ENCODE measurements at regions not wholly inside any gene's neighbourhood (a gene's known extent, or its start where the extent isn't known, plus 50 kb on each side); places are given as distances from the start of the nearest gene placed in this dataset.

GRCh38 chr1:188237573-188238348, 1409.0 kb downstream of the PLA2G4A start:
- DNase-seq = no peak

DNA sequence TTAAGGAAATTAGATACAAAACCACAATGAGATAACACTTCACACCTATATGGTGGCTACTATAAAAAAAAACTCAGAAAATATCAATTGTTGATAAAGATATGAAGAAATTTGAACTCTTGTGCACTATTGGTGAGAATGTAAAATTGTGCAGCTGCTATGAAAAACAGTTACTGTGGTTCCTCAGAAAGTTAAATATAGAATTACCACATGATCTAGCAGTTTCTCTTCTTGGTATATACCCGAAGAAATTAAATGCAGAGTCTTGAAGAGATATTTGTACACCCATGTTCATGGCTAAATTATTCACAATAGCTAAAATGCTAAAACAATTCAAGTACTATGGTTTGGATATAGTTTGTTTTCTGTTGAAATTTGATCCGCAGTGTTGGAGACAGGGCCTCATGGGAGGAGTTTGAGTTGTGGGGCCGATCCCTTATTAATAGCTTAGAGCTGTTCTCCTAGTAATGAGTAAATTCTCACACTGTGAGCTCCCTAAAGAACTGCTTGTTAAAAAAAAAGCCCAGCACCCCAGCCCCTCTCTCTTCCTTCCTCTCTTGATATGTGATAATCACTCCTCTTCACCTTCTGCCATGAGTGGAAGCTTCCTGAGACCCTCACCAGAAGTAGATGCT, 1412.1 kb downstream of the PLA2G4A start:
- DNase-seq = no peak

- DNase-seq = no peak
Measured at GRCh38 chr1:188241629-188242028, 1412.9 kb downstream of the PLA2G4A start.

DNA sequence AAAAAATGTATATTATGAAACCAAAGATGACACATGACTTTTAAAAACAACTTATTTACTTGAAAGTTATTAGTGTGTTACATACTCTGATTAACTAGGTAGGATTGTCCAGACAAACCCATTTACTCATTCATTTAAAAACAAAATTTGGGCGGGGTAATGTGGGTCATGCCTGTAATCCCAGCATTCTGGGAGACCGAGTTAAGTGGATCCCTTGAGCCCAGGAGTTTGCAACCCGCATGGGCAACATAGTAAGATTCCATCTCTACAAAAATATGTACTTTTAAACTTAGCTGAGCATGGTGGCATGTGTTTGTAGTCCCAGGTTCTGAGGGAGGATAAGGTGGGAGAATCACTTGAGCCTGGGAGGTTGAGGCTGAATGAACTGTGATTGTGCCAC, 1414.7 kb downstream of the PLA2G4A start:
- no peak for DNase-seq

DNA sequence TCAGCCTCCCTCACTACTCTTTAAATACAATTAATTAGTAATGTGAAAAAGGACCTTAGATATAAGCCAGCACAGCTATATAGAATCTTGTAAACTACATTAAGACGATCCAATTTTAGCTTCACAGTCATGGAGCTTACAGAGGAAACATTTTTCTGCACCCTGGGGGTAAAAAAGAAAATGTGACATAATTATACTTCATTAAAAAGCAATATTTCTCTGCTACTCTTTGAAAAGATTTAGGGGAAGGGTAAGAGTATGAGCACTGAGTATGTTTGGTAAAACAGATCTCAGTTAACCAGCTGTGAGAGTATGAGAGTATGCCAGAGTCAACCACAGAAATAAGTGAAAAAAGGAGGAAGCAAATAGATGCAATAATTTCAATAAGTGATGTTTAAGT, 1415.9 kb downstream of the PLA2G4A start:
- no peak for DNase-seq

- no peak for DNase-seq
Measured at GRCh38 chr1:188247255-188247654, 1418.5 kb downstream of the PLA2G4A start.

DNA sequence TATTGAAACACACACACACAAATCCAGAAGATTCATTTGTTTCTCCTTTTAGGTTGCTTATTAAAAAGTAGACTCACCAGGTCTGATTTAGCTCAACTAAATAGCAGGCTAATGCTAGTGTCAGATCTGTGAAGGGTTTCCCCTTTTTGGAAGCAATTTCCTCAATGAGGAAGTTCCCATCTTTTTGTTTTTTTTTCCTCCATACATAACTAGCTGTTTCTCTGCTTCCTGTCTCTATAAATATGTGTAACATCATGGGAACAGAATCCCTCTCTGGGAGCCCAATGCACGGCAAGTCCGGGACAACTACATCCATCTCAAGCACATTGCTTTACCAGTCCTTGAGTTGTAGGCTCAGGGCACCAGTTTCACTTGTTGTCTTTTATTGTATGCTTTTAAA, 1421.1 kb downstream of the PLA2G4A start:
- no peak for DNase-seq

GRCh38 chr1:188251036-188251435, 1422.3 kb downstream of the PLA2G4A start:
- no peak for DNase-seq

GRCh38 chr1:188261849-188262248, 1433.1 kb downstream of the PLA2G4A start:
- DNase-seq = no peak

GRCh38 chr1:188269956-188270355, 1441.2 kb downstream of the PLA2G4A start:
- no peak for DNase-seq

- no peak for DNase-seq
Measured at GRCh38 chr1:188270497-188270896, 1441.7 kb downstream of the PLA2G4A start.

DNA sequence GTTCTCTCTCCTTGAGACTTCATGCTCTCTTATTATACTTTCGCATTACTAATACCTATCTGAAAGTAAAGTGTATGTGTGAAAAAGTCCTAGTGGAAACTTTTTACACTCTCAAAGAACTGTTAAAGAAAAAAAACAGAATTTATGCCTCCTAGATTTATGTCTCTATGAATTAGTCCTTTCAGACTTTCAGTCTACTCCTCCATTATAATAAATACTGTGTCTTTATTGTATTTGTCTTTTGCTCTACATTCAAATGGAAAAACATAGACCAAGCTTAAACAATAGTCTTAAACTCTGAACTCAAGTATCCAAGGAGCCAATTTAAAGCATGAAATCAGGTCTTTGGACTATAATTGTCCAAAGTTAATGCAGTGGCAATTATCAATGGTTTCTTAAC, 1449.0 kb downstream of the PLA2G4A start:
- no peak for DNase-seq

DNA sequence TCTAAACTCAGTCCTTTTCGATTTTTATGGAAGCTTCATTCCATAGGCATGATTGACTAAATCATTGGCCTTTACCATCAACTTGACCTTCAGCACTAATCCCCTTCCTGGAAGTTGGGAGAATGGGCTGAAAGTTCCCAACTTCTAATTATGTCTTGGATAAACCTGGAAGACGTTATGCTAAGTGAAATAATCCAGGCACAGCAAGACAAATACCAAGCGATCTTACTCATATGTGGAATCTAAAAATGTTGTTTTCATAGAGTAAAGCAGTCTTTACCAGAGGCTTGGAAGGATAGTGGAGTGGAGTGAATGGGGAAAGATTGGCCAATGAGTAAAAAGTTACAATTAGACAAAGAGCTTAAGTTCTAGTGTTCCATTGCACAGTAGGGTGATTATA, 1453.2 kb downstream of the PLA2G4A start:
- DNase-seq = no peak

GRCh38 chr1:188295157-188295556, 1466.4 kb downstream of the PLA2G4A start:
- DNase-seq = no peak

- no peak for DNase-seq
Measured at GRCh38 chr1:188302746-188303145, 1474.0 kb downstream of the PLA2G4A start.

GRCh38 chr1:188314557-188315137, 1485.9 kb downstream of the PLA2G4A start:
- DNase-seq = no peak

- no peak for DNase-seq
Measured at GRCh38 chr1:188317894-188318293, 1489.1 kb downstream of the PLA2G4A start.

- no peak for DNase-seq
Measured at GRCh38 chr1:188325211-188325610, 1496.5 kb downstream of the PLA2G4A start.

- DNase-seq = no peak
Measured at GRCh38 chr1:188343914-188344313, 1515.2 kb downstream of the PLA2G4A start.

DNA sequence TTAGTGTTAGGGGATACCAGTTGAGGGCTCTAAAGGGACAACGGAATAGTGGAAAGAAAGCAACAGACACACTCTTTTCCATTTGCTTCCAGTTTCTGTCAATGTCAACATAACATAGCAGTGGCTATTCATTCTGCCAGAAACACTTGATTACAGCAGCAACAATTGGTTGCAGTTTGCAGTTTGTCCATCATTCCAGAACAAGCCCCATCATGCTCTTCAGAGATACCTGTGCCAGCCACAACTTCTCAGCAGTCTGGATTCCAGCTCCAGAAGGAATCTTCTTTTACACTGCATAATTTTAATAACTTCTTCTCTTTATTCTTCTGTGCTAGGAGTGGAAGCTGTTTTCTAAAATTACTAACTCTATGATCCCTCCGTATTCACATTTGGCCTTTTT, 1521.4 kb downstream of the PLA2G4A start:
- DNase-seq = no peak

GRCh38 chr1:188355082-188355481, 1526.3 kb downstream of the PLA2G4A start:
- no peak for DNase-seq

DNA sequence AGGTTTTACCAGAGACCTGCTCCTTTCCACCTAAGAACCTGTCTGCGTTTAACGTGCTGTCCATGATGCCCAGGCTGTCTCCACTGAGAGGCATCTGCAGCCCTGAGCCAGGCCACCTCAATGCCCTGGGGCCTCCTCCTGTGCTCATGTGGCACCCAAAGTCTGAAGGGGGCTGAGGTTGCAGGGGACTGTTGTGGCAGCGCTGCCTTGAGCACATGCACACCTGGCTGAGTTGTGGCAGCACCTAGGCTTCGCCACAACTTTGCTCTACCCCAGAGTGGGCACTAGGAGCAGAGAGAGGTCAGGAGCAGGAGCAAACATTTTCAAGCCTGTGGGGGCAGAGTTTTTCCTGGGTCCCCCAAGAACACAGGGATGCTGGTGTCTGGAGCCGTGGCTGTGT, 1527.1 kb downstream of the PLA2G4A start:
- no peak for DNase-seq

DNA sequence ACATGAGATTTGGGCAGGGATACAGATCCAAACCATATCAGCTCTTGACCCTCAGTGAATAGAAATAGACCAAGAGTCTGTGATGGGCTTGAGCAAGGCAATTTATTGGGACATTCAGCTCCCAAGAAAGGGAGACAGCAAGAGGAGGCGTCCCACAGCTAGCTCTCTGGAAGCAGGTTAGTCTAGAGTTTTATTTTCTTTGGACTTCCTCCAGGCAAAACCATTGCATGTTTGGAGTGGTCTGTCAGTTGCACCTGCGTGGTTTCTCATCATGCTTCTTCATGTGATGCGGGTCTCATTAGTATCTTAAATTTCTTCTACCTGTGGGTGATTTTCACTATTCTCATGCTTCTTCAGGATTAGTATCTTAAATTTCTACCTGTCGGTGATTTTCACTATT, 1530.6 kb downstream of the PLA2G4A start:
- no peak for DNase-seq

DNA sequence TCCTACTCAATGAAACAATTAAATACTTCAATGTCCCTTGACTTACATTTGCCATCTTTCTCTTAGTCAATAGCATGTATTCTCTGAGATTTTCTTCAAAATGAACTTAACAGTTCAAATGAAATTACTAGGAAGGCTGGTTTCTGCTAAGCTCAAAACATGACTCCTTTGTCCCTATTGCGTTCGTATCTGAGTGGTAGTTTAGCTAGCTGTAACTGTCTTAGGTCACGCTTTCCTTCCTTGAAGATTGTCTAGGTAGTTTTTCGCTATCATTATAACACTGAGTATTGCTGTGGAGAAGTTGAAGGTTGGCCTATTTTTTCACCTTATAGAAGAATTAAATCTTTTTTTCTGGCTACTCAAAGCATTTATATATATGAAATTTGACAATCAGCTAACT, 1535.2 kb downstream of the PLA2G4A start:
- no peak for DNase-seq
